ENCODE measurements at regions not wholly inside any gene's neighbourhood (a gene's known extent, or its start where the extent isn't known, plus 50 kb on each side); places are given as distances from the start of the nearest gene placed in this dataset.
"Not testable (repeated sequence)": the region's sequence is repeated elsewhere in the genome, so short reads cannot be mapped to it uniquely, and the experiment has no call there.

- H2AFZ ChIP-seq: no peak overlapping the region
- 62 to 68% methylated on average over 16 to 17 of the region's 17 CpGs for WGBS, 2 experiments (ENCODE audit: low coverage in 1 of 2, low lambda C conversion rate in 2 of 2, missing lambda C conversion rate in 2 of 2)
- H3K4me1 ChIP-seq (ENCODE audit: insufficient read depth): no peaks in the 10 kb centered on the region
- no peaks in the 10 kb centered on the region for H3K36me3 ChIP-seq (ENCODE audit: low read depth)
- H3K9ac ChIP-seq: no peak overlapping the region
- H3F3A ChIP-seq (ENCODE audit: insufficient read depth): no peaks in the 10 kb centered on the region
- no peak for DNase-seq
- no peak overlapping the region for H3K4me3 ChIP-seq
- H3K27ac ChIP-seq: no peak overlapping the region
- H3K4me2 ChIP-seq (ENCODE audit: unreplicated experiment): no peak overlapping the region
- no peaks in the 10 kb centered on the region for H3K9me2 ChIP-seq (ENCODE audit: insufficient read depth)
- H3K79me2 ChIP-seq (ENCODE audit: insufficient read depth): no peaks in the 10 kb centered on the region
- peaks cover 14% of the 10 kb centered on the region for H3K27me3 ChIP-seq (replicated peaks; ENCODE audit: insufficient read depth)
- no peaks in the 10 kb centered on the region for H4K20me1 ChIP-seq (ENCODE audit: insufficient read depth)
- in situ Hi-C loops (cut with MboI): no loop called here
- TF ChIP-seq EZH2phosphoT487 (IDR thresholded peaks at IDR 0.05; ENCODE audit: insufficient read depth, low read depth): no peak
- no peak for TF ChIP-seq EZH2 (IDR thresholded peaks at IDR 0.05; ENCODE audit: insufficient read depth, poor library complexity, severe bottlenecking)
- H3K9me3 ChIP-seq (ENCODE audit: low read depth): no peaks in the 10 kb centered on the region
Observed at GRCh38 chr4:3634281-3634857, 102.1 kb upstream of the LRPAP1 start.

GRCh38 chr4:3633277-3633676 is 101.1 kb upstream of the LRPAP1 start:
- WGBS, 2 experiments (ENCODE audit: low coverage in 1 of 2, low lambda C conversion rate in 2 of 2, missing lambda C conversion rate in 2 of 2): 77 to 83% methylated on average over 8 of the region's 10 CpGs
- H2AFZ ChIP-seq; H3F3A ChIP-seq (ENCODE audit: insufficient read depth); H3K4me1 ChIP-seq (ENCODE audit: insufficient read depth); H3K9ac ChIP-seq; H3K27ac ChIP-seq; H3K9me3 ChIP-seq (ENCODE audit: low read depth); H4K20me1 ChIP-seq (ENCODE audit: insufficient read depth); H3K9me2 ChIP-seq (ENCODE audit: insufficient read depth); in situ Hi-C loops (cut with MboI); H3K79me2 ChIP-seq (ENCODE audit: insufficient read depth); DNase-seq; H3K4me2 ChIP-seq (ENCODE audit: unreplicated experiment); H3K4me3 ChIP-seq; H3K36me3 ChIP-seq (ENCODE audit: low read depth): not testable (repeated sequence)
- peaks cover 13% of the 10 kb centered on the region for H3K27me3 ChIP-seq (replicated peaks; ENCODE audit: insufficient read depth)

GRCh38 chr4:3632794-3633193 is 100.6 kb upstream of the LRPAP1 start:
- peaks cover 10% of the 10 kb centered on the region; the same call in 1 of the 2 replicates for H3K27me3 ChIP-seq (replicated peaks; ENCODE audit: insufficient read depth)
- H3K27ac ChIP-seq; H3K9ac ChIP-seq; H2AFZ ChIP-seq; H3K9me2 ChIP-seq (ENCODE audit: insufficient read depth); H3F3A ChIP-seq (ENCODE audit: insufficient read depth); H3K4me1 ChIP-seq (ENCODE audit: insufficient read depth); in situ Hi-C loops (cut with MboI); DNase-seq; H3K4me2 ChIP-seq (ENCODE audit: unreplicated experiment); H3K4me3 ChIP-seq; H3K36me3 ChIP-seq (ENCODE audit: low read depth); H3K9me3 ChIP-seq (ENCODE audit: low read depth); H4K20me1 ChIP-seq (ENCODE audit: insufficient read depth); H3K79me2 ChIP-seq (ENCODE audit: insufficient read depth): not testable (repeated sequence)
- 82 to 84% methylated on average over 13 to 18 of the region's 18 CpGs for WGBS, 2 experiments (ENCODE audit: low coverage in 1 of 2, low lambda C conversion rate in 2 of 2, missing lambda C conversion rate in 2 of 2)

- H3K36me3 ChIP-seq (ENCODE audit: low read depth); H3K79me2 ChIP-seq (ENCODE audit: insufficient read depth); H2AFZ ChIP-seq; H3K9me2 ChIP-seq (ENCODE audit: insufficient read depth); H3K4me1 ChIP-seq (ENCODE audit: insufficient read depth); H4K20me1 ChIP-seq (ENCODE audit: insufficient read depth); H3K4me2 ChIP-seq (ENCODE audit: unreplicated experiment); in situ Hi-C loops (cut with MboI); H3K4me3 ChIP-seq; DNase-seq; H3F3A ChIP-seq (ENCODE audit: insufficient read depth); H3K9ac ChIP-seq; H3K9me3 ChIP-seq (ENCODE audit: low read depth); H3K27ac ChIP-seq: not testable (repeated sequence)
- peaks cover 15% of the 10 kb centered on the region; the same call in 1 of the 2 replicates for H3K27me3 ChIP-seq (replicated peaks; ENCODE audit: insufficient read depth)
- WGBS, 2 experiments (ENCODE audit: low coverage in 1 of 2, low lambda C conversion rate in 2 of 2, missing lambda C conversion rate in 2 of 2): 76 to 84% methylated on average over 18 to 21 of the region's 21 CpGs
Observed at GRCh38 chr4:3631544-3632266, 99.5 kb upstream of the LRPAP1 start.

Measured in GM23248 (cell line).